ENCODE measurements at regions not wholly inside any gene's neighbourhood (a gene's known extent, or its start where the extent isn't known, plus 50 kb on each side); places are given as distances from the start of the nearest gene placed in this dataset.
"Not testable (repeated sequence)": the region's sequence is repeated elsewhere in the genome, so short reads cannot be mapped to it uniquely, and the experiment has no call there.

DNA sequence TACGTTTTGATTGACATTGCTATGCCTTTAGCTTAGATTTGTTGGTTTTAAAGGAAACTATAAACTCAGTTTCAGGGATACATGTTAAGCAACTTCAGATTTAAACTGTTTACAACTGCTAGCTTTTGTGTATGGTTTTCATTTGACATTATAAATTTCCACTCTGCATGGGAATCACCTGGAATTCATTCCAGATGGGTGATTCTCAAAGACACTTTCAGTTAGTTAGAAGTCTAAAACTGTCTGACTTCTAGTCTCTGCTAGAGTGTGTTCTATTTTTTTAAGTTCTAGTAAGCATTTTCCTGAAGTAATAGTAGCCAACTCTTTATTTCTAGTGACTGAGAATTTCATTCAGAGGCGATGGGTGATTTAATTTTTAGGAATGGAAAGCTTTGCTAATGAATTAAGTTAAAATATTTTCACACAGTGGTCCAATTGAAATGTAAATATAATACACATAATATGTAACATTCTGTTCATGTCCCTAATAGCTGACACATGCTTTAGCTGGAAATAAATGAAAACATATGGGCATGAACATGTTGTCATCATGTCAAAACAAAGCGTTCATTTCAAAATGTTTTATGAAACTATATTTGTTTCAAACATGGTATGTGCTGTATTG, 58.3 kb upstream of the CSNK1A1L start:
- TF ChIP-seq, protein P1, sequence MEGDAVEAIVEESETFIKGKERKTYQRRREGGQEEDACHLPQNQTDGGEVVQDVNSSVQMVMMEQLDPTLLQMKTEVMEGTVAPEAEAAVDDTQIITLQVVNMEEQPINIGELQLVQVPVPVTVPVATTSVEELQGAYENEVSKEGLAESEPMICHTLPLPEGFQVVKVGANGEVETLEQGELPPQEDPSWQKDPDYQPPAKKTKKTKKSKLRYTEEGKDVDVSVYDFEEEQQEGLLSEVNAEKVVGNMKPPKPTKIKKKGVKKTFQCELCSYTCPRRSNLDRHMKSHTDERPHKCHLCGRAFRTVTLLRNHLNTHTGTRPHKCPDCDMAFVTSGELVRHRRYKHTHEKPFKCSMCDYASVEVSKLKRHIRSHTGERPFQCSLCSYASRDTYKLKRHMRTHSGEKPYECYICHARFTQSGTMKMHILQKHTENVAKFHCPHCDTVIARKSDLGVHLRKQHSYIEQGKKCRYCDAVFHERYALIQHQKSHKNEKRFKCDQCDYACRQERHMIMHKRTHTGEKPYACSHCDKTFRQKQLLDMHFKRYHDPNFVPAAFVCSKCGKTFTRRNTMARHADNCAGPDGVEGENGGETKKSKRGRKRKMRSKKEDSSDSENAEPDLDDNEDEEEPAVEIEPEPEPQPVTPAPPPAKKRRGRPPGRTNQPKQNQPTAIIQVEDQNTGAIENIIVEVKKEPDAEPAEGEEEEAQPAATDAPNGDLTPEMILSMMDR (IDR thresholded peaks at IDR 0.05; ENCODE audit: unreplicated experiment in 3 of 3) = no peak
- no peaks in the 10 kb centered on the region for H3K27me3 Mint-ChIP-seq (ENCODE audit: low read depth)
- H3K4me3 Mint-ChIP-seq = no peak overlapping the region
- no peaks in the 10 kb centered on the region for H3K4me1 Mint-ChIP-seq
- peaks cover 29% of the 10 kb centered on the region for H3K9me3 Mint-ChIP-seq
- H3K27ac Mint-ChIP-seq = peak overlapping the region in 1 of 3 experiments; percentile 54
- peaks cover 6% of the 10 kb centered on the region for H3K36me3 Mint-ChIP-seq (ENCODE audit: low read depth)

DNA sequence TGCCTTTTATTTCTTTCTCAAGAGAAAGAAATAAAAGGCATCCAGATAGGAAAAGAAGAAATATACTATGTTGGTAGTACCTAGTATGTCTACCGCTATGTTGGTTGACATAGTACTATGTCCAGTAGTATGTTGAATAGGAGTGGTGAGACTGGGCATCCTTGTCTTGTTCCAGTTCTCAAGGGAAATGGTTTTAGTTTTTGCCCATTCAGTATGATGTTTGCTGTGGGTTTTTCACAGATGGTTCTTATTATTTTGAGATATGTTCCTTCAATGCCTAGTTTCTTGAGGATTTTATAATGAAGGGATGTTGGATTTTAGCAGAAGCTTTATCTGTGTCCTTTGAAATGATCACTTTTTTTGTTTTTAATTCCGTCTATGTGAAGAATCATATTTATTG, 53.0 kb upstream of the CSNK1A1L start:
- no peaks in the 10 kb centered on the region for H3K4me1 Mint-ChIP-seq
- H3K36me3 Mint-ChIP-seq (ENCODE audit: low read depth) = peaks cover 11% of the 10 kb centered on the region
- no peaks in the 10 kb centered on the region for H3K27me3 Mint-ChIP-seq (ENCODE audit: low read depth)
- H3K4me3 Mint-ChIP-seq = no peak overlapping the region
- H3K27ac Mint-ChIP-seq = no peak overlapping the region
- TF ChIP-seq, protein P1 (IDR thresholded peaks at IDR 0.05; ENCODE audit: unreplicated experiment in 3 of 3) = no peak
- H3K9me3 Mint-ChIP-seq = peaks cover 38% of the 10 kb centered on the region

- H3K4me3 Mint-ChIP-seq = peak overlapping the region; percentile 31 to 38 (median 36)
- H3K27me3 Mint-ChIP-seq (ENCODE audit: low read depth); H3K27ac Mint-ChIP-seq; H3K4me1 Mint-ChIP-seq: not testable (repeated sequence)
- peaks cover 11% of the 10 kb centered on the region for H3K36me3 Mint-ChIP-seq (ENCODE audit: low read depth)
- H3K9me3 Mint-ChIP-seq = peaks cover 31% of the 10 kb centered on the region
Observed at GRCh38 chr13:37155613-37156097, 50.2 kb upstream of the CSNK1A1L start.
